ENCODE measurements at regions not wholly inside any gene's neighbourhood (a gene's known extent, or its start where the extent isn't known, plus 50 kb on each side); places are given as distances from the start of the nearest gene placed in this dataset.

- TF ChIP-seq CTCF (optimal IDR thresholded peaks at IDR 0.05 in 1 of 3, IDR thresholded peaks at IDR 0.05 in 1 of 3, conservative IDR thresholded peaks at IDR 0.05 in 1 of 3; ENCODE audit: extremely low read depth in 1 of 3, insufficient read depth in 2 of 3, low read length in 3 of 3) (no peak), EZH2 (IDR thresholded peaks at IDR 0.05; ENCODE audit: low read length) (no peak)
Observed at GRCh38 chr5:107184871-107185270, 485.9 kb downstream of the EFNA5 start.
